Glutamatergic neuron (in vitro differentiated cells): ENCODE measurements at regions not wholly inside any gene's neighbourhood (a gene's known extent, or its start where the extent isn't known, plus 50 kb on each side); places are given as distances from the start of the nearest gene placed in this dataset.

Experiments used
- DNase-seq: peaks from one replicate; pipeline ENCODE4 v3.0.0; 2022
- H3K27ac Mint-ChIP-seq: one replicate; pipeline ENCODE4 v1.8.0; 2020; ENCODE audit warnings: mild to moderate bottlenecking, mixed read lengths, inconsistent platforms; ENCODE audit not compliant: unreplicated experiment
- H3K27me3 Mint-ChIP-seq: one replicate; pipeline ENCODE4 v1.8.0; 2020; ENCODE audit warnings: mild to moderate bottlenecking, moderate library complexity, mixed read lengths, inconsistent platforms; ENCODE audit not compliant: unreplicated experiment
- H3K36me3 Mint-ChIP-seq: one replicate; pipeline ENCODE4 v1.8.0; 2020; ENCODE audit warnings: mild to moderate bottlenecking, mixed read lengths, inconsistent platforms; ENCODE audit not compliant: unreplicated experiment
- H3K4me1 Mint-ChIP-seq: one replicate; pipeline ENCODE4 v1.8.0; 2020; ENCODE audit warnings: mild to moderate bottlenecking, low read depth, mixed read lengths, inconsistent platforms; ENCODE audit not compliant: unreplicated experiment
- H3K4me3 Mint-ChIP-seq: one replicate; pipeline ENCODE4 v1.8.0; 2020; ENCODE audit warnings: mild to moderate bottlenecking, mixed read lengths, inconsistent platforms; ENCODE audit not compliant: unreplicated experiment
- H3K9me3 Mint-ChIP-seq: one replicate; pipeline ENCODE4 v1.8.0; 2020; ENCODE audit warnings: mild to moderate bottlenecking, moderate library complexity, mixed read lengths, inconsistent platforms; ENCODE audit not compliant: unreplicated experiment
- TF ChIP-seq, protein P1 (sequence below): fragments of 200-600 bp; sonication (generic); IDR thresholded peaks from one replicate; pipeline ENCODE4 v1.5.0; 2021; ENCODE audit not compliant: partially characterized antibody, unreplicated experiment

DNA sequence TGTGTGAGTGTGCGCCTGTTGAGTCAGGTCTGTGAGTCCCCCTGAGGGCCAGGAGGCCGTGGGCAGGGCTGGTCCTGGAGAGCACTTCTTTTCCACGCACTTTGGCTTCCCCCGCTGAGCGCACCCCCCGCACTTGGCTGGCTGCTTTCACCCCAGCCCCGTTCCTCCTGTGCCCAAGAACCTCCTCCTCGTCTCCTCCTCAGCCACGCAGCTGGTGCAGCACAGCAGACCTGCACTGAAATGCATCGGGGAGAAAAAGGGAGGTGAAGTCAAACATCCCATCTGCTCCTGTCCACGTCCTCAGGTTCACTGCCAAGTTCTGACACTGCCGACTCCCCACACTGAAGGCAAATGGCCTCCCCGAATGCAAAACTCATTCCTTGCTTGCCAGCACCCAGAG, 362.7 kb upstream of the SFSWAP start:
- H3K27me3 Mint-ChIP-seq = peaks cover 5% of the 10 kb centered on the region
- no peak overlapping the region for H3K4me3 Mint-ChIP-seq
- no peaks in the 10 kb centered on the region for H3K36me3 Mint-ChIP-seq
- peaks cover 11% of the 10 kb centered on the region for H3K9me3 Mint-ChIP-seq
- peak overlapping the region; percentile 67 for H3K27ac Mint-ChIP-seq
- TF ChIP-seq, protein P1, sequence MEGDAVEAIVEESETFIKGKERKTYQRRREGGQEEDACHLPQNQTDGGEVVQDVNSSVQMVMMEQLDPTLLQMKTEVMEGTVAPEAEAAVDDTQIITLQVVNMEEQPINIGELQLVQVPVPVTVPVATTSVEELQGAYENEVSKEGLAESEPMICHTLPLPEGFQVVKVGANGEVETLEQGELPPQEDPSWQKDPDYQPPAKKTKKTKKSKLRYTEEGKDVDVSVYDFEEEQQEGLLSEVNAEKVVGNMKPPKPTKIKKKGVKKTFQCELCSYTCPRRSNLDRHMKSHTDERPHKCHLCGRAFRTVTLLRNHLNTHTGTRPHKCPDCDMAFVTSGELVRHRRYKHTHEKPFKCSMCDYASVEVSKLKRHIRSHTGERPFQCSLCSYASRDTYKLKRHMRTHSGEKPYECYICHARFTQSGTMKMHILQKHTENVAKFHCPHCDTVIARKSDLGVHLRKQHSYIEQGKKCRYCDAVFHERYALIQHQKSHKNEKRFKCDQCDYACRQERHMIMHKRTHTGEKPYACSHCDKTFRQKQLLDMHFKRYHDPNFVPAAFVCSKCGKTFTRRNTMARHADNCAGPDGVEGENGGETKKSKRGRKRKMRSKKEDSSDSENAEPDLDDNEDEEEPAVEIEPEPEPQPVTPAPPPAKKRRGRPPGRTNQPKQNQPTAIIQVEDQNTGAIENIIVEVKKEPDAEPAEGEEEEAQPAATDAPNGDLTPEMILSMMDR = no peak
- DNase-seq = no peak
- H3K4me1 Mint-ChIP-seq = peaks cover 23% of the 10 kb centered on the region

DNA sequence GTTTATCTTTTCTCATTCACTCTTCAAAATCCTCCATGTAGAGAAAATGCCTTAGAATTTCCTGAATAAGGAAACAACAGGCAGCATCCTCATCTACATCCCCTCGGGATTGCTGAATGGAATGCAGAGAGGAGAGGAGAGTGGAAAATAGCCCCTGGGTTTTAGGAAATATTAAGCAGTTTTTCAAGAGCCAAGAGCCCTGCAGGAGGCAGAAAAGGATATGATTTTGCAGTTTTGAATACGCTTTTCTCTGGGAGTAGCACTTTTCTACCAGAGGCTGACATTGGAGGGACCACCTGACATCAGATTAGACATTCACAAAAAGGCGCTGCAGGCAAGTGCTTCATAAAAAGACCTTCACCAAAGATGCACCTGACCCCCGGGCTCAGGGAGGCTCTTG, 362.2 kb upstream of the SFSWAP start:
- Mint-ChIP-seq H3K27me3 (peaks cover 5% of the 10 kb centered on the region), H3K9me3 (peaks cover 12% of the 10 kb centered on the region), H3K27ac (peak overlapping the region; percentile 67), H3K4me1 (peaks cover 23% of the 10 kb centered on the region), H3K36me3 (no peaks in the 10 kb centered on the region), H3K4me3 (no peak overlapping the region)
- no peak for DNase-seq
- TF ChIP-seq, protein P1 = no peak

DNA sequence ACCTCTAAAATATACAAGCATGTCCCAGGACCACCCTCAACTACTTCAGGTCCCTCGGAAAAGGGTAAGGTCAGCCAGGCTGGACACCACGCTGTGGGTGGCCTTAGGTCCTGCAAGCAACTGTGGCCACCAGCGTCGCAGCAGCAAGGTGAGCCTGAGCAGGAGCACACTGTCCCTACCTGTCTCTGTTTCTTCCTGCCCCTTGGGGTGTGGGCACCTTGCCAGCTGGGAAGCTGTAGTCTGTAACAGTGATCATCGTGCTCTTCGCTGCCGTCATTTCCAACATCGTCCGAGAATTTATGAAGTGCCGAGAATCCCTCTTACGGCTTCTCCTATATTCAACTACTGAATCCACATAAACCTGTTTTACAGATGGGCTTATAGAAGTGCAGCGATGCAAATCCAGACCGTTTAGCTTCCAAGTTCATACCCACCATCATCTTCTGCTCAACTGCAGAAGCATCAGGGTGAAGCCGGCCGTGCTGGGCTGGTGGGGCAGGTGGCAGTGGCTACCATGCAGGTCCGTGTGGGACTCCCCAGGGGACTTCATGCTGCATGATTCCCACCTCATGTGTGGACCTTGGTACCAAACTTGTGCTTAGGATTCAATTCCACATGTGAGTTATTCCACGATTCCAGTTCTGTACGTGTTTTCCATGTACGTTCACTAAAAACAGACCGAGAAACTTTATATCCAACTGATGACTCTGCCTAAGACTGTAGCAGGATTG, 361.3 kb upstream of the SFSWAP start:
- Mint-ChIP-seq H3K4me1 (peaks cover 23% of the 10 kb centered on the region), H3K9me3 (peaks cover 14% of the 10 kb centered on the region), H3K27me3 (peaks cover 8% of the 10 kb centered on the region), H3K36me3 (no peaks in the 10 kb centered on the region), H3K27ac (no peak overlapping the region), H3K4me3 (no peak overlapping the region)
- no peak for DNase-seq
- TF ChIP-seq, protein P1 = no peak

DNA sequence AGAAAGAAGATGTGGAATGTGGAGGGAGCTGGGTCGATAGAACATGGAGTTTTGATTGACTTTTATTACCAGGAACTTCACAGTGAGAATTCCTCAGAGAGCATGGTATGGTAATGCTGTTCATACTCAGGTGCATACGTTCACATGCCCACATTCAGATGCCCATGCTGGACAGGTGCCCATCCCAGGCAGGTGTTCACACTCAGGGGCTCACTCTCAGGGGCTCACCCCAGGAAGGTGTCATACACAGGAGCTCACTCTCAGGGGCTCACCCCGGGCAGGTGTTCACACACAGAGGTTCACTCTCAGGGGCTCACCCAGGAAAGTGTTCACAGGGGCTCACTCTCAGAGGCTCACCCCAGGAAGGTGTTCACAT, 360.0 kb upstream of the SFSWAP start:
- Mint-ChIP-seq H3K4me1 (peaks cover 26% of the 10 kb centered on the region), H3K36me3 (no peaks in the 10 kb centered on the region), H3K27ac (no peak overlapping the region), H3K4me3 (no peak overlapping the region), H3K9me3 (peaks cover 17% of the 10 kb centered on the region), H3K27me3 (peaks cover 8% of the 10 kb centered on the region)
- TF ChIP-seq, protein P1 = no peak
- no peak for DNase-seq

DNA sequence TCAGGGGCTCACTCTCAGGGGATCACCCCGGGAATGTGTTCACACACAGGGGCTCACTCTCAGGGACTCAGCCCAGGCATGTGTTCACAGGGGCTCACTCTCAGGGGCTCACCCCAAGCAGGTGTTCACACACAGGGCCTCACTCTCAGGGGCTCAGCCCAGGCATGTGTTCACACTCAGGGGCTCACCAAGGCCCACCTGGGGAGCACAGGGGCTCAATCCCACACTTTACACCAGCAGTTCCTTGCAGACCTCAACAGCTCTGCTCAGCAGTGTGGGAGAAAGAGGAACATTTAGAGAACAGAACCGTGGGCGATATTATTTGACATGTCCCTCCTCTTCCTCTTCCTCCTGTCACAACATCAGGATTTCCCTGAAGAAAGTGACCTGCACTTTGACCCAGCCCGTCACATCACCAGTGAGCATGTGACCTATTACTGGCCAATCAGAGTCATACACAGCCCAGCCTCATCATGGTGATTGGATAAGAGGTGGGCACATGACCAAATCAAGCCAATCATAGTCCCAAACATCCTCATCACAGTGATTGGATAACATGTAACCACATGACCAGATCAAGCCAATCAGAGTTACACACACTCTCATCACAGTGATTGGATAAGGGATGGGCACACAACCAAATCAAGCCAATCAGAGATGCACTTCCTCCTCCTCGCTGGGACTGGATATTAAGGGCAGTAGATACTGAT, 359.4 kb upstream of the SFSWAP start:
- H3K4me1 Mint-ChIP-seq = peaks cover 26% of the 10 kb centered on the region
- peaks cover 17% of the 10 kb centered on the region for H3K9me3 Mint-ChIP-seq
- DNase-seq = no peak
- H3K27me3 Mint-ChIP-seq = peaks cover 8% of the 10 kb centered on the region
- TF ChIP-seq, protein P1 = no peak
- no peaks in the 10 kb centered on the region for H3K36me3 Mint-ChIP-seq
- H3K27ac Mint-ChIP-seq = no peak overlapping the region
- H3K4me3 Mint-ChIP-seq = no peak overlapping the region
